A673 (cell line): ENCODE measurements at regions not wholly inside any gene's neighbourhood (a gene's known extent, or its start where the extent isn't known, plus 50 kb on each side); places are given as distances from the start of the nearest gene placed in this dataset.

Experiments
- CTCF ChIP-seq: fragments of 300-800, 200-600 bp; sonication (generic); conservative IDR thresholded peaks from 2 replicates; pipeline ENCODE4 v1.5.1; 2017; ENCODE audit warnings: low read depth, mild to moderate bottlenecking, antibody characterized with exemption, low read length, moderate library complexity, mixed read lengths
- EZH2 ChIP-seq: fragments of 200-600 bp; sonication (generic); IDR thresholded peaks from 2 replicates; pipeline ENCODE4 v1.6.1; 2017; ENCODE audit warnings: borderline replicate concordance, low read depth, mild to moderate bottlenecking, mixed read lengths, antibody characterized with exemption, low read length; ENCODE audit not compliant: poor library complexity, severe bottlenecking

- TF ChIP-seq CTCF (no peak), EZH2 (no peak)
Measured at GRCh38 chr9:31608881-31609280, 775.6 kb upstream of the ACO1 start.
